Ishikawa (cell line): ENCODE measurements at regions not wholly inside any gene's neighbourhood (a gene's known extent, or its start where the extent isn't known, plus 50 kb on each side); places are given as distances from the start of the nearest gene placed in this dataset.

Experiments
- CEBPB ChIP-seq: IDR thresholded peaks from 2 replicates; pipeline ENCODE4 v1.6.1; 2012
- CREB1 ChIP-seq: IDR thresholded peaks from 2 replicates; pipeline ENCODE4 v1.6.1; 2012; ENCODE audit warnings: low read depth
- EGR1 ChIP-seq: IDR thresholded peaks from 2 replicates; pipeline ENCODE4 v1.6.1; 2012
- FOXM1 ChIP-seq: IDR thresholded peaks from 2 replicates; pipeline ENCODE4 v1.6.1; 2012; ENCODE audit warnings: low read depth, borderline replicate concordance
- TAF1 ChIP-seq: IDR thresholded peaks from 2 replicates; pipeline ENCODE4 v1.6.1; 2012; ENCODE audit warnings: low read depth, mild to moderate bottlenecking
- TCF12 ChIP-seq: IDR thresholded peaks from 2 replicates; pipeline ENCODE4 v1.6.1; 2012; ENCODE audit warnings: low read depth
- TEAD4 ChIP-seq: IDR thresholded peaks from 2 replicates; pipeline ENCODE4 v1.6.1; 2012
- YY1 ChIP-seq: IDR thresholded peaks from 2 replicates; pipeline ENCODE4 v1.6.1; 2012; ENCODE audit warnings: low read depth
- TF ChIP-seq, protein P1 (sequence below): IDR thresholded peaks from 2 replicates; pipeline ENCODE4 v1.6.1; 2012
- TF ChIP-seq, protein P2 (sequence below): IDR thresholded peaks from 2 replicates; pipeline ENCODE4 v1.6.1; 2012; ENCODE audit warnings: low read depth, mild to moderate bottlenecking

DNA sequence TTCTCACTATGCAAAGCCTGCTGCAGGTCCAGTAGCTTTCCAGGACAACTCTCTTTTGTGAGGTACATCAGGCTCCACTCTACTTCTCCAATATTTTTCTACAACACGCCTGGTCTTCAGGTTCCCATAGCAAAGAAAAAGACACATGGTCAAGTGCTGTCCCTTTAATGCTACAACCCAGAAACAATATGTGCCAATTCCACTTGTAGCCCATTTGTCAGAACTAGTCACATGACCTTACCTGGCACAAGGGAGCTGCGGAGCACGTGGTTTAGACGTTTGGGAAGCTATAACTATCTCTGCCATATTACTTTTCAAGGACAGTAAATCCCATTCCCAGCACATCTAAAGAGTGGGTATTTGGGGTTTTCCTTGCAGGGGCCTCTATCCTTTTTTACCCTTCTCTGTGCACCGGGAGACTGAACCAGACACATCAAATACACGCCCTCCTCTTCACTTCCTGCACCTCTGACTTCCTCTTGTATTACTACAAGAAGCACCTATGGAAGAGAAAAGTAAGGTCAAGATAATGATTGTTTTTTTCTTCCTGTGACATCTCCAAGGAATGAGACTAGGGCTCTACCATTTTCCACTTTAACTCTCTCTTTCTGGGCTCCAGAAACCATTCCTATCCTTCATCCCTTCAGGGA, 237.6 kb downstream of the ETS1 start:
- TF ChIP-seq TAF1 (no peak), EGR1 (no peak), TEAD4 (no peak), FOXM1 (no peak), YY1 (no peak), CREB1 (no peak), CEBPB (no peak), TCF12 (no peak)
- TF ChIP-seq, protein P1, sequence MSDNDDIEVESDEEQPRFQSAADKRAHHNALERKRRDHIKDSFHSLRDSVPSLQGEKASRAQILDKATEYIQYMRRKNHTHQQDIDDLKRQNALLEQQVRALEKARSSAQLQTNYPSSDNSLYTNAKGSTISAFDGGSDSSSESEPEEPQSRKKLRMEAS: no peak
- TF ChIP-seq, protein P2, sequence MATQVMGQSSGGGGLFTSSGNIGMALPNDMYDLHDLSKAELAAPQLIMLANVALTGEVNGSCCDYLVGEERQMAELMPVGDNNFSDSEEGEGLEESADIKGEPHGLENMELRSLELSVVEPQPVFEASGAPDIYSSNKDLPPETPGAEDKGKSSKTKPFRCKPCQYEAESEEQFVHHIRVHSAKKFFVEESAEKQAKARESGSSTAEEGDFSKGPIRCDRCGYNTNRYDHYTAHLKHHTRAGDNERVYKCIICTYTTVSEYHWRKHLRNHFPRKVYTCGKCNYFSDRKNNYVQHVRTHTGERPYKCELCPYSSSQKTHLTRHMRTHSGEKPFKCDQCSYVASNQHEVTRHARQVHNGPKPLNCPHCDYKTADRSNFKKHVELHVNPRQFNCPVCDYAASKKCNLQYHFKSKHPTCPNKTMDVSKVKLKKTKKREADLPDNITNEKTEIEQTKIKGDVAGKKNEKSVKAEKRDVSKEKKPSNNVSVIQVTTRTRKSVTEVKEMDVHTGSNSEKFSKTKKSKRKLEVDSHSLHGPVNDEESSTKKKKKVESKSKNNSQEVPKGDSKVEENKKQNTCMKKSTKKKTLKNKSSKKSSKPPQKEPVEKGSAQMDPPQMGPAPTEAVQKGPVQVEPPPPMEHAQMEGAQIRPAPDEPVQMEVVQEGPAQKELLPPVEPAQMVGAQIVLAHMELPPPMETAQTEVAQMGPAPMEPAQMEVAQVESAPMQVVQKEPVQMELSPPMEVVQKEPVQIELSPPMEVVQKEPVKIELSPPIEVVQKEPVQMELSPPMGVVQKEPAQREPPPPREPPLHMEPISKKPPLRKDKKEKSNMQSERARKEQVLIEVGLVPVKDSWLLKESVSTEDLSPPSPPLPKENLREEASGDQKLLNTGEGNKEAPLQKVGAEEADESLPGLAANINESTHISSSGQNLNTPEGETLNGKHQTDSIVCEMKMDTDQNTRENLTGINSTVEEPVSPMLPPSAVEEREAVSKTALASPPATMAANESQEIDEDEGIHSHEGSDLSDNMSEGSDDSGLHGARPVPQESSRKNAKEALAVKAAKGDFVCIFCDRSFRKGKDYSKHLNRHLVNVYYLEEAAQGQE: no peak
